T-helper 17 cell (primary cell): ENCODE measurements at regions not wholly inside any gene's neighbourhood (a gene's known extent, or its start where the extent isn't known, plus 50 kb on each side); places are given as distances from the start of the nearest gene placed in this dataset.

Experiments used
- ATAC-seq: fragments of 150-1000 bp; cut with Tn5 transposase; 2 replicates; pipeline ENCODE4 v1.10.0; 2021; ENCODE audit warnings: mild to moderate bottlenecking, moderate library complexity
- DNase-seq, 3 donors: peaks; one replicate each; pipeline versions ENCODE4 v3.0.0 to v3.0.0-alpha.2; 2020 to 2021
- H3K9me3 ChIP-seq: one replicate; pipeline ENCODE4 v1.7.0; 2013; ENCODE audit warnings: low read length, mild to moderate bottlenecking; ENCODE audit not compliant: control insufficient read depth, poor library complexity, severe bottlenecking
- H3K27ac Mint-ChIP-seq: one replicate; pipeline ENCODE4 v1.8.0; 2022; ENCODE audit warnings: mild to moderate bottlenecking, moderate library complexity, mixed read lengths
- H3K27me3 Mint-ChIP-seq: one replicate; pipeline ENCODE4 v1.8.0; 2022; ENCODE audit warnings: mixed read lengths
- H3K36me3 Mint-ChIP-seq: one replicate; pipeline ENCODE4 v1.8.0; 2022; ENCODE audit warnings: low read depth, mixed read lengths
- H3K4me1 Mint-ChIP-seq: one replicate; pipeline ENCODE4 v1.8.0; 2022; ENCODE audit warnings: mild to moderate bottlenecking, mixed read lengths
- H3K4me3 Mint-ChIP-seq: one replicate; pipeline ENCODE4 v1.8.0; 2022; ENCODE audit warnings: mild to moderate bottlenecking, moderate library complexity, mixed read lengths

- H3K27me3 Mint-ChIP-seq = peaks cover 13% of the 10 kb centered on the region
- ATAC-seq (no peak), DNase-seq (no peak)
- no peaks in the 10 kb centered on the region for H3K9me3 ChIP-seq
- H3K36me3 Mint-ChIP-seq = no peaks in the 10 kb centered on the region
- H3K4me1 Mint-ChIP-seq = no peaks in the 10 kb centered on the region
- no peak overlapping the region for H3K4me3 Mint-ChIP-seq
- H3K27ac Mint-ChIP-seq = no peak overlapping the region
Measured at GRCh38 chr20:39214828-39215227, 252.7 kb downstream of the DHX35 start.

GRCh38 chr20:39213476-39214145, 251.5 kb downstream of the DHX35 start:
- DNase-seq (no peak), ATAC-seq (no peak)
- peaks cover 18% of the 10 kb centered on the region for H3K27me3 Mint-ChIP-seq
- H3K9me3 ChIP-seq = no peaks in the 10 kb centered on the region
- no peak overlapping the region for H3K27ac Mint-ChIP-seq
- no peaks in the 10 kb centered on the region for H3K4me1 Mint-ChIP-seq
- no peaks in the 10 kb centered on the region for H3K36me3 Mint-ChIP-seq
- H3K4me3 Mint-ChIP-seq = no peak overlapping the region

- DNase-seq (no peak), ATAC-seq (no peak)
- H3K27ac Mint-ChIP-seq = no peak overlapping the region
- H3K27me3 Mint-ChIP-seq = peaks cover 31% of the 10 kb centered on the region
- no peaks in the 10 kb centered on the region for H3K36me3 Mint-ChIP-seq
- H3K4me1 Mint-ChIP-seq = no peaks in the 10 kb centered on the region
- no peak overlapping the region for H3K4me3 Mint-ChIP-seq
- H3K9me3 ChIP-seq = no peaks in the 10 kb centered on the region
Measured at GRCh38 chr20:39211060-39211748, 249.1 kb downstream of the DHX35 start.

- ATAC-seq (no peak), DNase-seq (no peak)
- no peaks in the 10 kb centered on the region for H3K9me3 ChIP-seq
- Mint-ChIP-seq H3K36me3 (no peaks in the 10 kb centered on the region), H3K4me3 (no peak overlapping the region), H3K27me3 (peaks cover 31% of the 10 kb centered on the region), H3K27ac (no peak overlapping the region), H3K4me1 (no peaks in the 10 kb centered on the region)
Measured at GRCh38 chr20:39210341-39211036, 248.3 kb downstream of the DHX35 start.

- H3K9me3 ChIP-seq = no peaks in the 10 kb centered on the region
- ATAC-seq (no peak), DNase-seq (no peak)
- no peaks in the 10 kb centered on the region for H3K4me1 Mint-ChIP-seq
- peaks cover 31% of the 10 kb centered on the region for H3K27me3 Mint-ChIP-seq
- no peaks in the 10 kb centered on the region for H3K36me3 Mint-ChIP-seq
- no peak overlapping the region for H3K4me3 Mint-ChIP-seq
- H3K27ac Mint-ChIP-seq = no peak overlapping the region
Measured at GRCh38 chr20:39206899-39207564, 244.9 kb downstream of the DHX35 start.

GRCh38 chr20:39195582-39196021, 233.5 kb downstream of the DHX35 start:
- no peak overlapping the region for H3K27ac Mint-ChIP-seq
- H3K36me3 Mint-ChIP-seq = no peaks in the 10 kb centered on the region
- no peak overlapping the region for H3K4me3 Mint-ChIP-seq
- H3K27me3 Mint-ChIP-seq = peaks cover 12% of the 10 kb centered on the region
- no peaks in the 10 kb centered on the region for H3K9me3 ChIP-seq
- DNase-seq (no peak), ATAC-seq (no peak)
- H3K4me1 Mint-ChIP-seq = no peaks in the 10 kb centered on the region

- Mint-ChIP-seq H3K27ac (no peak overlapping the region), H3K36me3 (no peaks in the 10 kb centered on the region), H3K4me3 (no peak overlapping the region), H3K4me1 (no peaks in the 10 kb centered on the region), H3K27me3 (peaks cover 17% of the 10 kb centered on the region)
- H3K9me3 ChIP-seq = no peaks in the 10 kb centered on the region
- no peak for ATAC-seq
- DNase-seq = no peak
Measured at GRCh38 chr20:39190666-39191570, 228.8 kb downstream of the DHX35 start.

- no peaks in the 10 kb centered on the region for H3K9me3 ChIP-seq
- Mint-ChIP-seq H3K4me3 (no peak overlapping the region), H3K27me3 (peaks cover 12% of the 10 kb centered on the region), H3K4me1 (no peaks in the 10 kb centered on the region), H3K27ac (no peak overlapping the region), H3K36me3 (no peaks in the 10 kb centered on the region)
- ATAC-seq (no peak), DNase-seq (no peak)
Measured at GRCh38 chr20:39188266-39188765, 226.2 kb downstream of the DHX35 start.

GRCh38 chr20:39181490-39181889, 219.3 kb downstream of the DHX35 start:
- ATAC-seq (no peak), DNase-seq (no peak)
- H3K9me3 ChIP-seq = no peaks in the 10 kb centered on the region
- H3K4me1 Mint-ChIP-seq = no peaks in the 10 kb centered on the region
- H3K4me3 Mint-ChIP-seq = no peak overlapping the region
- H3K36me3 Mint-ChIP-seq = no peaks in the 10 kb centered on the region
- no peak overlapping the region for H3K27ac Mint-ChIP-seq
- H3K27me3 Mint-ChIP-seq = peaks cover 6% of the 10 kb centered on the region

GRCh38 chr20:39176457-39176856, 214.3 kb downstream of the DHX35 start:
- Mint-ChIP-seq H3K4me1 (no peaks in the 10 kb centered on the region), H3K4me3 (no peak overlapping the region), H3K36me3 (no peaks in the 10 kb centered on the region), H3K27me3 (peaks cover 6% of the 10 kb centered on the region), H3K27ac (no peak overlapping the region)
- H3K9me3 ChIP-seq = no peaks in the 10 kb centered on the region
- ATAC-seq = no peak
- DNase-seq = no peak

GRCh38 chr20:39170896-39171463, 208.8 kb downstream of the DHX35 start:
- Mint-ChIP-seq H3K4me3 (no peak overlapping the region), H3K4me1 (no peaks in the 10 kb centered on the region), H3K27me3 (peaks cover 27% of the 10 kb centered on the region), H3K27ac (no peak overlapping the region), H3K36me3 (no peaks in the 10 kb centered on the region)
- H3K9me3 ChIP-seq = no peaks in the 10 kb centered on the region
- ATAC-seq (no peak), DNase-seq (no peak)

GRCh38 chr20:39165099-39165498, 203.0 kb downstream of the DHX35 start:
- Mint-ChIP-seq H3K27ac (no peak overlapping the region), H3K36me3 (no peaks in the 10 kb centered on the region), H3K4me3 (no peak overlapping the region), H3K27me3 (peaks cover 29% of the 10 kb centered on the region), H3K4me1 (no peaks in the 10 kb centered on the region)
- ATAC-seq (no peak), DNase-seq (no peak)
- no peaks in the 10 kb centered on the region for H3K9me3 ChIP-seq
